ENCODE measurements at regions not wholly inside any gene's neighbourhood (a gene's known extent, or its start where the extent isn't known, plus 50 kb on each side); places are given as distances from the start of the nearest gene placed in this dataset.

- TF ChIP-seq, protein P1, sequence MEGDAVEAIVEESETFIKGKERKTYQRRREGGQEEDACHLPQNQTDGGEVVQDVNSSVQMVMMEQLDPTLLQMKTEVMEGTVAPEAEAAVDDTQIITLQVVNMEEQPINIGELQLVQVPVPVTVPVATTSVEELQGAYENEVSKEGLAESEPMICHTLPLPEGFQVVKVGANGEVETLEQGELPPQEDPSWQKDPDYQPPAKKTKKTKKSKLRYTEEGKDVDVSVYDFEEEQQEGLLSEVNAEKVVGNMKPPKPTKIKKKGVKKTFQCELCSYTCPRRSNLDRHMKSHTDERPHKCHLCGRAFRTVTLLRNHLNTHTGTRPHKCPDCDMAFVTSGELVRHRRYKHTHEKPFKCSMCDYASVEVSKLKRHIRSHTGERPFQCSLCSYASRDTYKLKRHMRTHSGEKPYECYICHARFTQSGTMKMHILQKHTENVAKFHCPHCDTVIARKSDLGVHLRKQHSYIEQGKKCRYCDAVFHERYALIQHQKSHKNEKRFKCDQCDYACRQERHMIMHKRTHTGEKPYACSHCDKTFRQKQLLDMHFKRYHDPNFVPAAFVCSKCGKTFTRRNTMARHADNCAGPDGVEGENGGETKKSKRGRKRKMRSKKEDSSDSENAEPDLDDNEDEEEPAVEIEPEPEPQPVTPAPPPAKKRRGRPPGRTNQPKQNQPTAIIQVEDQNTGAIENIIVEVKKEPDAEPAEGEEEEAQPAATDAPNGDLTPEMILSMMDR (IDR thresholded peaks at IDR 0.05), result no peak
- no peak for TF ChIP-seq YY1 (IDR thresholded peaks at IDR 0.05; ENCODE audit: low read depth)
- TF ChIP-seq POLR2AphosphoS5 (IDR thresholded peaks at IDR 0.05; ENCODE audit: low read depth, low read length), result no peak
- no peak for TF ChIP-seq EZH2phosphoT487 (IDR thresholded peaks at IDR 0.05; ENCODE audit: borderline replicate concordance, low read depth)
- TF ChIP-seq, protein P2, sequence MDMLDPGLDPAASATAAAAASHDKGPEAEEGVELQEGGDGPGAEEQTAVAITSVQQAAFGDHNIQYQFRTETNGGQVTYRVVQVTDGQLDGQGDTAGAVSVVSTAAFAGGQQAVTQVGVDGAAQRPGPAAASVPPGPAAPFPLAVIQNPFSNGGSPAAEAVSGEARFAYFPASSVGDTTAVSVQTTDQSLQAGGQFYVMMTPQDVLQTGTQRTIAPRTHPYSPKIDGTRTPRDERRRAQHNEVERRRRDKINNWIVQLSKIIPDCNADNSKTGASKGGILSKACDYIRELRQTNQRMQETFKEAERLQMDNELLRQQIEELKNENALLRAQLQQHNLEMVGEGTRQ (IDR thresholded peaks at IDR 0.05; ENCODE audit: borderline replicate concordance, low read depth, low read length), result no peak
- TF ChIP-seq, protein P3, sequence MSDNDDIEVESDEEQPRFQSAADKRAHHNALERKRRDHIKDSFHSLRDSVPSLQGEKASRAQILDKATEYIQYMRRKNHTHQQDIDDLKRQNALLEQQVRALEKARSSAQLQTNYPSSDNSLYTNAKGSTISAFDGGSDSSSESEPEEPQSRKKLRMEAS (IDR thresholded peaks at IDR 0.05; ENCODE audit: low read depth), result no peak
- no peak for TF ChIP-seq RAD21 (IDR thresholded peaks at IDR 0.05; ENCODE audit: low read length)
- TF ChIP-seq RCOR1 (IDR thresholded peaks at IDR 0.05; ENCODE audit: low read length), result no peak
- no peak for TF ChIP-seq GABPA (IDR thresholded peaks at IDR 0.05; ENCODE audit: low read depth)
- TF ChIP-seq SMC3 (IDR thresholded peaks at IDR 0.05; ENCODE audit: low read depth, low read length), result no peak
- TF ChIP-seq TAF1 (IDR thresholded peaks at IDR 0.05; ENCODE audit: borderline replicate concordance, low read depth, low read length), result no peak
- no peak for TF ChIP-seq FOXM1 (IDR thresholded peaks at IDR 0.05; ENCODE audit: low read depth)
Observed at GRCh38 chr5:8241076-8241475, 372.1 kb downstream of the MTRR start.

Data from SK-N-SH (cell line).